Stimulated activated naive CD4-positive, alpha-beta T cell (primary cell): ENCODE measurements at regions not wholly inside any gene's neighbourhood (a gene's known extent, or its start where the extent isn't known, plus 50 kb on each side); places are given as distances from the start of the nearest gene placed in this dataset.
"Not testable (repeated sequence)": the region's sequence is repeated elsewhere in the genome, so short reads cannot be mapped to it uniquely, and the experiment has no call there.

Source experiments
- DNase-seq, 6 experiments: peaks; one replicate each; lab custom pipeline; 2025; lab: John Stamatoyannopoulos, UW

- no peak for DNase-seq
These were observed 1610.3 kb upstream of the NUDT12 start for GRCh38 chr5:105172918-105173317.

DNA sequence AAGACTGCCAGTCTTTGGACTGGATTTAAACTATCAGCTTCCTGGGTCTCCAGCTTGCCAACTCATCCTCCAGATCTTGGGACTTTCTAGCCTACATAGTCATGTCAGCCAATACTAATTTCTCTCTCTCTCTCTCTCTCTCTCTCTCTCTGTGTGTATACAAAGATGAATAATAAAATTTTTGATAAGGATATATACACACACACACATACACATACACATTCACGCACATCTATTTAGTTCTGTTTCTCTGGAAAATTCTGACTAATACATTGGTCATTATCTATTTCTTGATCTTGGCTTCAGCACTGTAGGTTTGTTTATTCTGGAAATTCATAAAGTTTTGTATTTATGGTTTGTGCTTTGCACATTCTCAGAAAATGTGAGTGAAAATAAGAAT is 1606.2 kb upstream of the NUDT12 start:
- DNase-seq = no peak

GRCh38 chr5:105167092-105167491 is 1604.5 kb upstream of the NUDT12 start:
- no peak for DNase-seq

DNA sequence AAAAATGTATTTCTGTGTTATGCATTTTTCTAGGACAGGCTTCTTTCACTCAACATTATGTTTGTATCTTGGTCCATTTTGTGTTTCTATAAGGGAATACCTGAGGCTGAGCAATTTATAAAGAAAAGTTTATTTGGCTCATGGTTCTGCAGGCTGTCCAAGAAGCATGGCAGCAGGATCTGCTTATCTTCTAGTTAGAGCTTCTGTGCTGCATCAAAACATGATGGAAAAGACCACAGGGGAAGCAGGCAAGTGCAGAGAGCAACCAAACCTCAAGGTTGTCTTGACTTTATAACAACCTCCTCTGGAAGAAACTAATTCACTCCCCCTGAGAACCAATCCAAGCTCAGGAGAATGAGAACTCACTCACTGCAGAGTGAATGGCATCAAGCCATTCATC is 1601.0 kb upstream of the NUDT12 start:
- no peak for DNase-seq

GRCh38 chr5:105162557-105162956 is 1600.0 kb upstream of the NUDT12 start:
- not testable (repeated sequence) for DNase-seq

DNA sequence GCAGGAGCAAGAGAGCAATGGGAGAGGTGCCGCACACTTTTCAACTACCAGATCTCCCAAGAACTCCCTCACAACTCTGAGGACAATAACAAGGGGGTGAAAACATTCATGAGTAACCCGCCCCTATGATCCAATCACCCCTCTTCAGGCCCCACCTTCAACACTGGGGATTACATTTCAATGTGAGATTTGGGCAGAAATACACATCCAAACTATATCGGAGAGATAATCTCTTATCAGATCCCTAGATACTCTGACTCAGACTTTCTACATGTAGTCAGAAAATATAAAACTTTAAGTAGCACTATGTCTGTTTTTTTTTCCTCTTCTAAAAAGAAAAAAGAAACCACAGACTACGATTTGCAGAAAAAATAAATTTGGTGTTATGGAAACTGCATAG is 1595.9 kb upstream of the NUDT12 start:
- DNase-seq = no peak

- DNase-seq = no peak
These were observed 1587.7 kb upstream of the NUDT12 start for GRCh38 chr5:105150323-105150722.

GRCh38 chr5:105146867-105147266 is 1584.3 kb upstream of the NUDT12 start:
- DNase-seq = no peak

DNA sequence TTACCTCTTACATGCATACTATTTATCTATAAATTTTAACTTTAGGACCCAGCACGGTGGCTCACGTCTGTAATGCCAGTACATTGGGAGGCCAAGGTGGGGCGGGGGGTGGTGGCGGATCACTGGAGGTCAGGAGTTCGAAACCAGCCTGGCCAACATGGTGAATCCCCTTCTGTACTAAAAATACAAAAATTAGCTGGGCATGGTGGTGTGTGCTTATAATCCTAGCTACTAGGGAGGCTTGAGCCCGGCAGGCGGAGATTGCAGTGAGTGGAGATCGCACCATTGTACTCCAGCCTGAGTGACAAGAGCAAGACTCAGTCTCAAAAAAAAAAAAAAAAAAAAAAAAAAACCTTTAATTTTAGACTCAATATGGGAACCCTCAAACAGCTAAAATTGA is 1582.6 kb upstream of the NUDT12 start:
- DNase-seq = no peak

GRCh38 chr5:105134328-105134727 is 1571.7 kb upstream of the NUDT12 start:
- DNase-seq = no peak

- no peak for DNase-seq
These were observed 1570.5 kb upstream of the NUDT12 start for GRCh38 chr5:105133087-105133486.

DNA sequence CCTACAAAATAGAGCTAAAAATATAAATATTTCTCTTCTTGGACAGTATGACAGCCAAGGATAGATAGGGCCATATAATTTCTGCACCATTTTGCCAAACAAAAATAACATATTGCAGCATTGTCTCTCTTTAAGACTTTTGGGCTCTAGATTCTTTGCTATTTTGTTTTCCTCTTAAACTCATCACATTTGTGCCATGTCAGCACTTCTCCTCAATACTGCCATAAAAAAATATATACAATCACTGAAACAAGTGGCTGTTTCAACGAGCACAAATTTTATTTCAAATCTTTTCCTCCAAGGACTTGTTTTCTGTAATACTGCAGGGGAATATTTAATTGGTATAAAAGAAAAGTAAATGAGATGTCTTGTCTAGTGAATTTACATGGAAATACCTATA is 1570.0 kb upstream of the NUDT12 start:
- no peak for DNase-seq

DNA sequence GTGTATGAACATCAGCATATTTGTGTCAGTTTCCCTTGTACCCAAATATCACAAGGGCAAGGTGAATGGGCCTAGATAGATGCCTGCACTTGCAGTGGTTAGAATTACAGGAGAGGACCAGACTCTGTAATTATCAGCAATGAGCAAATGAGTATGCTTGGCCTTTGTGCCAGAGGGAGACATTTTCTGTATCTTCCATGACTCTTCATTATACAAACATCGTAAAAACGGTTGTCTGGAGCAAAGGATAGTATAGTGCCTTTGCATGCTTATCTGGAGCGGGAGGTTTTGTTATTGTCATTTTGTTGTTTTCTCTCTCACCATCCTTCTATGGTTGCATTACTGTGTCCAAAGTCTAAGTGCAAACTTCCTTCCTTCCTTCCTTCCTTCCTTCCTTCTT is 1568.5 kb upstream of the NUDT12 start:
- no peak for DNase-seq

GRCh38 chr5:105101577-105101976 is 1539.0 kb upstream of the NUDT12 start:
- DNase-seq = no peak

GRCh38 chr5:105088961-105089360 is 1526.4 kb upstream of the NUDT12 start:
- DNase-seq = no peak

DNA sequence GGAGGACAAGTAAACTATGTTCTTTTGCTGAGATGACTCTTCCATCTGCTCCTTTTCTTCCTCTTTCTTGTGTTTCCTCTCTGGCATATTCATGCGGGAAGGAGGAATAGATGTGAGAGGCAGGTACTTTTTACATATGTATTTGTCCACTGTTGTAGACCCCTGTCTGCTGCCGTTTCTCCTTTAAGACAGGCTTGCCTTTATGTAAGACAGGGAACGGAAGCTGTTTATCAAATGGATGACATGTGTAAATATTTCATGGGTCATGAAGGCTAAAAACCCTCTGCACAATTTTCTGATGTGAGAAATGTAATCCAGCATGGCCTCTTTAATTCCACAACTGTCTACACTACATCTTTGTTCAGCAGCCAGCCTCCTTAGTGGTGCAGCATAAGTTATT is 1525.5 kb upstream of the NUDT12 start:
- DNase-seq = no peak

- DNase-seq = no peak
These were observed 1495.3 kb upstream of the NUDT12 start for GRCh38 chr5:105057893-105058292.

GRCh38 chr5:105057001-105057436 is 1494.4 kb upstream of the NUDT12 start:
- DNase-seq = no peak

GRCh38 chr5:105054406-105054805 is 1491.8 kb upstream of the NUDT12 start:
- DNase-seq = no peak

DNA sequence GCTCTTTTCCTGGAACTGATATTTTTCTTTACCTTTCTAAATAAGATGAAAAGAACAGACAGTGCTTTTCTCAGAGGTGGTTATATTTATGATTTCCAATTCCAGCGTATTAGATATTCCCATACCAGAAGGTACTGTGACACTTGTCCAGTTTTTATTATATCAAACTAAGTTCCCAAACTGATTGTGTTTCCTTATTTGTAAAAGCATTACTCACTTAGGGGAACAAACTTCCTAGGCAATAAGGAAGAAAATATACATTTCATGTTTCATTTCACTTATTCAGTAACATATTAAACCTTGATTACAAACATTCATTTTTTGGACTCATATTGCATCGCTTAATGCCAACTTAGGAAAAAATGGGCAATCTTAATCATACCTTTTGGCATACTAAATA is 1480.0 kb upstream of the NUDT12 start:
- no peak for DNase-seq

- not testable (repeated sequence) for DNase-seq
These were observed 1474.2 kb upstream of the NUDT12 start for GRCh38 chr5:105036814-105037213.

DNA sequence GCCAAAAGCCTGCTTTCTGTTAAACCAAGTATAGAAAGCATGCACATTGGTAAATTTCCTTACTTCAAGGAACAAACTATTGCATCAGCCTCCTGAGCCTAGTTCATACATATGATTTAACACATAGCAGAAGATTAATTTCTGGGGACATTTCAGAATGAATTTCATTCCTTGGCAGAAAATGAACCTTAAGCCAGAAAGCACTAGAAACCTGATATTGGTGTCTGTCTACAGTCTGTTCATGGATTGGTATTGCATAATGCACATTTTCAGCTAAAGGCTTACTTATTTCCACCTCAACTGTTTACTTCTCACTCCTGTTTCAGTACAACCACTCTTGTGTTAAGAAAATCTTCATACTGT is 1471.8 kb upstream of the NUDT12 start:
- no peak for DNase-seq

DNA sequence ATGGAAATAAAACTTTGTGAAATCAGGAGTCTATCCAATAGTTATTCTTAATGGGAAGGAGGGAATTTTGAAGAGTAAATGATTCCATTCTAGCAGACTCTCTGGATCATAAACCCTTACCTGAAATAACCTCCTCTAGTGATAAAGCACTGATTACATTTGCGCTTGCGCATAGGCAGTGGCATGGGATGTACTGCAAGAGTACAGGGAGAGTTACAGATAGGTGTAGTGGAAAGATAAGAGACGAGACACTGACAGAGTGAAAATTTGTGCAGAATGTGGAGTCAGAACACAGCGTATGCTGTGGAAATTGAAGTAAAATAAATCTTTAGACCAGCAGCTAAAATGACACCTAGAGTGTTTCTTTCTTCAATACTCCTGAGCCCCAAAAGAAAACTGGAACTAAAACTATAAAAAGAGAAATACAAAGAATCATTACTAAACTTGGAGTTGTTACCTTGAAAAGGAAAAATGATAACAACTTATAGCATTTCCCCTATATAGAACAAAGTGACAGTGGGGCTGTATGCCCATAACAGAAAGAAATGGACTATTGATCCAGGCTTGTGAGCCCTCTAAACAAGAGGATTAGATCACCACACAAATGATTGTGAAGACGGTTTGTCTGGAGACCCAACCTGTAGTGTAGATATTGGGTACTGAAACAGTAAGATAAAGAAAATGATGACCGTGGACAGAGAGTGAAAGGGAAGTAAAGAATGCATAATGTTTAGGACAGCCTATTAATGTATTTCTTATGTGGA is 1471.2 kb upstream of the NUDT12 start:
- no peak for DNase-seq

DNA sequence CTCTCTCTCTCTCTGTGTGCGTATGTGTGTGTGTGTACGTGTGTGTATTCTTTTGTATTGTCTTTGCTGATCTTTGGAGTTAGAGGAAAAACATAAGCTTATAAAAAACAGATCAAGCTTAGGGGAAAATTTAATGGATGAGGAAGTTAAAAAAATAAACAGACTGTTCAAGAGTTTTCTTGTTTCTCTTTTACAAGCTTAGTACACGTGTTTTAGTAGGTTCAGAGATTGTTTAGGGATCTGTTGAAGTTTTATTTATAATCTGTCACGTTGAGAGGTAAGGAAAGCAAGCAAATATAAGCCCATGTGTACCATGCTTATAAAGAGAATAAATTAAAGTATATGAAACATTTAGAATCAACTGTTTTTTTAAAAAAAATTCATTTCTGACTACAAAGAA is 1470.3 kb upstream of the NUDT12 start:
- no peak for DNase-seq
